Choroid plexus epithelial cell (primary cell): ENCODE measurements at regions not wholly inside any gene's neighbourhood (a gene's known extent, or its start where the extent isn't known, plus 50 kb on each side); places are given as distances from the start of the nearest gene placed in this dataset.

Experiments
- DNase-seq: peaks from one replicate; pipeline ENCODE4 v3.0.0-alpha.2; 2010; ENCODE audit warnings: low read depth
- H3K4me3 ChIP-seq: 2 replicates; pipeline ENCODE4 v1.5.1; 2011; ENCODE audit warnings: low read depth, mild to moderate bottlenecking, control low read depth, low read length, moderate library complexity
- CTCF ChIP-seq: conservative IDR thresholded peaks from 2 replicates; pipeline ENCODE4 v1.5.1; 2011; ENCODE audit warnings: low read depth, mild to moderate bottlenecking, control low read depth, inconsistent platforms, low read length, moderate library complexity

GRCh38 chr4:135670548-135670947 lies 1469.0 kb upstream of the PABPC4L start:
- H3K4me3 ChIP-seq = no peak overlapping the region
- no peak for TF ChIP-seq CTCF

More at GRCh38 chr4:135670548-135670947, 1469.0 kb upstream of the PABPC4L start:
- no peak for DNase-seq
